ENCODE measurements at regions not wholly inside any gene's neighbourhood (a gene's known extent, or its start where the extent isn't known, plus 50 kb on each side); places are given as distances from the start of the nearest gene placed in this dataset.
A peak's percentile ranks its signal among the peaks of the same experiment; 100 is the strongest.

DNA sequence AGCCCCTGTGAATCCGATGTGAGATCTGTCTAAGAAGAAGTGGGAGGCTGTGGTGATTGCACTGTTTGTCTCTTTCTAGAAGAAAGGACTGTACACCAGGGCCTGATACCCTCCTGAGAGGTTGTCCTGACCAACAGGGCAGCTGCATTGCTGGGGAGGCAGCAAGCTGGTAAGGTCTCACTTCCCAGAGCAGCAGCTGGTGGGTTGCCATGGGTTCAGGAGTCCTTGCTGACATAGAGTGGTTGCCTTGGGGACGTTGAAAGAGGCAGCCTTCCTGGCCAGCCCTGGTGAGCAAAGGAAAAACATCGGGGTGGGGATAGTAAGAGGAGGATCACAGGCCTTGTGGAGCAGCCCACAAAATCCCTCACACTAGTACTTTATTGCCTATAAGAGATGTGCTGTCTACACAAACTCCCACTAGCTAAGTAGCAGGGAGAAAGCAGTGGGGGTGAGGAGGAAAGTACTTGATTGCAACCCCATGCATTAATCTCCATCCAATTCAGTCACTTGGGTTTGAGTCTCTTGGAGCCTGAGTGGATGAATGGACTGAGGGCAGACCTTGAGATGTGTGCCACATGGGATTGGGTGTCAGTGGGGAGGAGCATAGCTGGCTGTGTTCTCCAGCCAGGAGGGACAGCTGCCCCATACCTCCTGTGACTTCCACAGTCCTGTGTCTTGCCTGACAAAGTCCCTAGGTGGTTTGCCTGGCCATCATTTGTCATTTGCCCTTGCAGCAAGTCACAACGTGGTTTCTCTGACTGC lies 143.8 kb upstream of the RPL38 start:
- no peak for DNase-seq

DNA sequence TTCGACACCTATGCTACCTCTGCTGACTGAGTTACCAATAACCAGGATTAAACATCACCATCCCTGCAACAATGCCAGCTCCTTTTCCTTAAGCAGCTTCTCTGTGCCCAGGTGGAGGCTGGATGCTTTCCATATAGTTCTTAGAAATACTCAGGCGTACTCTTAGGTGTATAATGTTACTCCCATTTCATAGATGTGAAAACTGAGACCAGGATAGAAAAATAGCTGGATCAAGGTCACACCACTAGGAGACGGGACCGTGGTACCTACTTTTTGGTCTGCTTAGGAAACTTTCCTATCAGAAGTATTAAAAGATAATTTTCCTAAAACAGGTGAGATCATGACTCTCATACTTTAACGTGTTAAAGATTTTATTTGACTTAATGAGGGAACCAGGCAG lies 141.7 kb upstream of the RPL38 start:
- DNase-seq: no peak

DNA sequence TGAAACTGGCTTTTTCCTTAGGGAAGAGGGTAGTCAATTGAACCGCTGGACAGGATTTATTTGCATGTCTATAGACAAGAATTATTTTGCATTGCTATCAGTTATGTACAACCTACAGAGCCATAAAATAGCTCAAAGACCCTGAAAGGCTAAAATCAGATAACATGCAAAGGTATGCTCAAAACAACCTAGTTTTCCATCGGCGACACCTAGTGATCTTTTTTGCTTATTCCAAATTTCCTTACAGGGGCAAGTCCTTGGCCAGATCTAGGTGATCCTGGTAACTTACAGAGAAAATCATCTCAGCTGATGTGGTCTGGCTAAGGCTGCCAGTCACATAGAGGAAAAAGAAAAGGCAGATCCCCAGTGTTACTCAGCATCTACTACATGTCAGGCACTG lies 141.2 kb upstream of the RPL38 start:
- no peak for DNase-seq

DNA sequence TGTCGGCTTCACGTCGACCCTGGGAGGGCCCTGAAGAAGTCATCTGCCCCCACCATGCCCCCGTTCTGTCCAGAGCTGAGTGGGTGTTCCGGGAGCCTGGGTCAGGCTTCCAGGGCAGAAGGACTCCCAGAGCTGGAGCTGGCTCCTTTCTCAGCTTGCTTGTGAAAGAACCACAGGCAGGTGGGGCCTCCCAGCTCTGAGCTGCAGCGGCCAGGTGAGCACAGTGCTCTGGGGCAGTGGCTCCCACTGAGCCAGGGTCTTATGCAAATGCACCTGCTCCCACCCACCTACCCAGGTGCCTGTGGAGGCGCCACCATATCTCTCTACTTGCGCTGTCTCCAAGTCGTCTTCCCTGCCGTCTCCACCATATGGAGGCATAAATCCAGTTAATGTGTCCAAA lies 140.0 kb upstream of the RPL38 start:
- no peak for DNase-seq

DNA sequence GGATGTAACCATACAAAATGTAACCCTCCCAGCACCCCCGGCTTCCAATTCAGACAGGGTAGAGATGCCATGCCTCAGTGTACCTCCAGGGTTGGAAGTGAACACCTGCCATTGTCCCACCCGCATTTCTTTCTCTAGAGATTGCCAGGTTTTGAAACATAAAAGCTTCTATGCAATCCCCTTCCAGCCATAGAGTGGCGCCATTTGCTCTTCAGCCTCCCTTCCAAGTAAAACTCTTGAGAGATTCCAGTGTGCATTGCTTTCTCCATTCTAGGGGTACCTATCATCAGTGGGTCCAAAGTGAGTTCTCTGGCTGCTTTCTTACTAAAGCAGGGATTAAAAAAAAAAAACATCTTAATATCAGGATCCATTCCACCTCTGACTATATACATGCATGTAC lies 133.1 kb upstream of the RPL38 start:
- DNase-seq: no peak

DNA sequence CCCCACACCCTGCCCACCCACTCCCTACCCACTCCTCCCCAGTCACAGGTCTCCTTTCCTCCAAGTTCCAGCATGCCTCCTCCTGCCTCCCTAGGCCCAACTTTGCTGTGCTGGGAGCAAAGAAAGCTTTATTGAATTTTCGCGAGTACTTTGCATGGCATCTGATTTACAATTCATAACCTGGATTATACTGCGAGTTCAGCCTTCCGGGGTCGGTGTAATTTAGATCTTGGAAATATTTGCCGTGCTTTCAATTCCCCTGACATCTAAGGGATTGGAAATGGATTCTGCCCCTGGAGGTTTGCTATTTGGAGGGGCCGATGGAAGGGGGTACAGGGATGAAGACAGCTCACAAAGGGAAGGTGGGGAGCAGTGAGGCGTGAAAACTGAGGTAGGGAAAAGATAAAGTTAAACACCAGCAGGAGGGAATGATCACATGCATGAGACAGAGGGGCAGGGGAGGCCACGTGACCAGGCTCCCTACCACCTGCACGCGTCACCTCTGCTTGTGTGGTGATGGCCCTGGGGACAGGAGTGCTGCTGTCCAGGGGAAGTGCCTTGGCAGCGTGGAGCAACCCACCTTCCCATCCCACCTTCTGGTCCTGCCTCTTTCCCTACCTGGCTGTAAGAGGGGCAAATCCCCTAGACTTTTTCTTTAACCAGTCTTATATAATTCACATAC lies 132.3 kb upstream of the RPL38 start:
- DNase-seq: no peak

DNA sequence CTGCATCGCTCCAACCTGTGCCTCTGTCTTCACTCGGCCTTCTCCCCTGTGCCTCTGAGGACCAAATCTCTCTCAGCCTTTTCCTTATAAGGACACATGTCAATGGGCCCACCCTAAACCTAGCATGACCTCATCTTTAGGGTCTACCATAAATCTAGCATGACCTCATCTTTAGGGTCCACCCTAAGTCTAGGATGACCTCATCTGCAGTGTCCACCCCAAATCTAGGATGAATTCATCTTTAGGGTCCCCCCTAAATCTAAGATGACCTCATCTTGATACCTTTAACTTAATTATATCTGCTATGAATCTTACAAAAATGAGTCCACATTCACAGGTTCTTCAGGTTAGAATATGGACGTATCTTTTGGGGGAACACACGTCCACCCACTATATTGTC lies 131.1 kb upstream of the RPL38 start:
- no peak for DNase-seq

DNA sequence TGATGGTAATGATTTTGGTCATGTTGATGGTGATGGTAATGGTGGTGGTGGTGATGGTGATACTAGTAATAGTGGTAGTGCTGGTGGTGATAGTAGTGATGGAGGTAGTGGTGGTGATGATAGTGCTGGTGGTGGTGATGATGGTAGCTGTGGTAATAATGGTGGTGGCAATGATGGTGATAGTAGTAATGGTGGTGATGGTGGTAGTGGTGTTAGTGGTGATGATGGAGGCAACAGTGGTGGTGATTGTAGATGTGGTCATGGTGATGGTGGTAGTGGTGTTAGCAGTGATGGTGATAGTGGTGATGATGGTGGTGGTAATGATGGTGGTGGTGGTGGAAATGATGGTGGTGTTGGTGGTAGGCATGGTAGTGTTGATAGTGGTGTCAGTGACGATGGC lies 127.0 kb upstream of the RPL38 start:
- DNase-seq: no peak

DNA sequence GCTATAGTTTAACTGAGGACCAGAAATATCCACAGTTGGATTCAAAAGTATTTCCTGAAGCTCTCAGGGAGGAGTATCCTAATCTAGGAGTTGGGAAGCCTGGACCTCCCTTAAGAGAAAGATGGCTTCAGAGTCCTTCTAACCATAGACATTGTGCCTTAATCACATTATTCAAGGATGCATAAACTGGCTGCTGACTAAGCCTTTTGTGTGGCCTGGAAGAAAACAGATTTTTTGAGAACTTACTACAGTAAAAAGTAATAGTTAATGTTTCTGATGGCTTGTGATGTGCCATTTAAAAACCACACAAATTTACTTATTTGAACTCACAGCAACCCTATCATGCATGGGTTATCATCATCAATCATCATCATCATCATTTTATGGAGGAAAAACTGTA lies 126.2 kb upstream of the RPL38 start:
- no peak for DNase-seq

DNA sequence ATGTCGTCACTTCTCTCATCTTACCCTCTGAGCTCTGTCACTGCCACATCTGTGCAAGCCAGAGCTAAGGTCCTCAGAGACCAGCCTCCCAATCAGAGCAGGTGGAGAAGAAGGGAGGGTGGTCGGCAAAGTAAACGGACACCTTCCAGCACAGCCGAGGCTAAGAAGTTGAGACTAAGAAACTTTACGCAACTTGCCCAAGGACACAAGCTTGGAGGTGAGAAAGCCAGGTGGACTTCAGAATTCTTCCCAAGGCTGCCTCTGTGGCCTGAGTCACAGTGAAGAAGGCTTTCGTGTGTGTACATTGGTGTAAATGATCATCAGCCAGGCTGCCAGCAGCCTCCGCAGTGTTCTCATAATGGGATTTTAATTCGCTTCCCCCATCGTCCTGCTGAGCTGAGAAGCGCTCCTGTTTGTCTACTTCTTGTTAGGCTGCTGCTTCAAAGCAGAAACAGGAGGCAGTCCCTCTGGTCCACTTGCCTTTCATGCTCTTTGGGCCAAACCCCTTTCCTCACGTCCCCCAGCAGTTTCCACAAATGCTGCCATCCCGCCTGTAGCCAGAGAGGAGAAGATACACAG lies 125.0 kb upstream of the RPL38 start:
- DNase-seq: no peak

DNA sequence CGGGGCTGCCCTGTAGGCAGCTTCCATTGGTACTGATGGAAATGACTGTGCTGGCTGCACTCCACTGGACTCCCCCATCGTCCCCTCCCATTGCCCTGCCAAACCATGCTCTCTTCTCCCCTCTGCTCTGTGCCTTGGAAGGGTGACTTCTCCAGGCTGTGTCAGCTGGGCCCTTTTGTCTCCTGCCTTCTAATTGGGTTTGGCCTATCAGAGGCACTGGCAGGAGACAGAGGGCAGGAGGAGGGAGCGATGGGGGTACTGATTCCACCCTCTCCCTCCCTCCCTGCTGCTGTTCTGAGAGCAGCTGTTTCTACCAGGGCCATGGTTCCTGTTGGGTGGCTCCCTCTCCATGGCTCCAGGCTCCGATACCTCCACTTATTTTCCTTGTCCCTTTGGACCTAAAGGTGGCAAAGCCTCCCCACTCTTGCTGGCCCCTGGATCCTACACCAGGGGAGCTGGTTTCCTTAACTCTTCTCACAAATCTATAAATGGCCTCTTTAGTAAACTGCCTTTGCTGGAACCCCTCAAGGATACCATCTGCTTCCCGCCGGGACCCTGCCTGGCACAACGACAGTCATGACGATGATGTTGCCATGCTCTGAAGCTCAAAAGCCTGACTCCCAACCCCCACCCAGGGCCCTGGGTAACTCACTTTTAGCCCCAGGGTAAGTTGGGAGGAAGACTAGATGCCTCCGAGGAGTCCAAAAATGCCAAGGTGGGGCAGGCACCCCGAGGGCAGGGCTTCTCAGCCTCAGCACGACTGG lies 123.8 kb upstream of the RPL38 start:
- no peak for DNase-seq

DNA sequence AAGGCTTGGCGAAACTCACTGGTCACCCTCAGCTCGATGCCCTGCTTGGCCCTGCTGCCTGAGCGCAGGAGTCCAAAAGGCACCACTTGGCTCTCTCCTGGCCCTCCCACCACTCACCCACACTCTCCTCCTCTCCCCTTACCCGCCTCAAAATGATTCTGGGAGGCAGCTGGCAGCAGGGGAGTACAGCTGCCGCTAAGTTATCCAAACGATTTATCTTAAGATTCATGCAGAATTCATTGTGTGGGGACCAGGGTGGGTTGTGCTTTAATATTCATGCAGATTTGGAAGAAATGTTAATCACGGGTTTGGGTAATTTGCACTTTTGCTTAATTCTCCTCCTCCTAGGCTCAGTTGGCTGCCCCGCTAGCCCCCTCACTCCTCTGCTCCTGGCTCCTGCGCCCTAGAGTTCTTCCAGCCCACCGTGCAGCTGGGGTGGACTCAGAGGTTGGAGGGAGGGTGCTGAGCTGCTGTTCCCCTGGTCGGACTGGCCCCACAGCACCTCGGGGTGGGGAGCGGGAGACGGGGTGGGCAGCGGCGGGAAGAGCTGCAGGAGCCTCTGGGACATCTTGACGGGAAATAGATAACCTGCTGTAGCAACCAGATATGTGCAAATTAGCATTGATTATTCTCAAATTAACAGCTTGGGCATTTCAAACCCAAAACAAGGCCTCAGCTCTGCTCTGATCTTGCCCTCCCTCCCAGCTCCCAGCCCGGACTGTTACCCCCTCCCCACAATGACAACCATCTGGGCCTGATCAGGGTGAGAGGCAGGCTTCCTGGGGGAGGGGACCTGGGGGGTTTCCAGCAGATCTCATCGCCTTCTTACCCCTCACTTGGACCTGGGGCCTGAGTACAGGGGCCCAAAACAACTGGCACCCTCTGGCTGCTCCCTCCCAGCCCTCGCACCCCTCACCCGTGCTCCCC lies 122.6 kb upstream of the RPL38 start:
- DNase-seq: no peak

DNA sequence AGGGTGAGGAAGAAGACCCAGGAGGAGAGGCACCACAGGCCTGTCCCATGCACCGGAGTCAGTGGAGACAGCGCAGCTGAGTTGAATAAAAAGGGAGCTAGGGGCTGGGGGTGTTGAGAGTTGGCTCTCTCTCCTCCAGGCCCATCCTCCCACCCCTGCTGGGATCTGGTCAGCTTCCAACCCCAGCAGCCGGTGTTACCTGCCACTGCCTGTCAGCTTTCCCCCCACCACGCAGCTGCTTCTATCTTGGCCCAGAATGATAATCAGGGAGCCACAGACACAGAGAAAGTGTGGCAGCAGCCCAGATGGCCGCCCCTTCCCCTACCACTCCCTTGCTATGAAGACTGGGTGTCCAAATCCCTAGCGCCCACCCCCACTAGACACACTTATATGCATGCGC lies 120.6 kb upstream of the RPL38 start:
- no peak for DNase-seq

DNA sequence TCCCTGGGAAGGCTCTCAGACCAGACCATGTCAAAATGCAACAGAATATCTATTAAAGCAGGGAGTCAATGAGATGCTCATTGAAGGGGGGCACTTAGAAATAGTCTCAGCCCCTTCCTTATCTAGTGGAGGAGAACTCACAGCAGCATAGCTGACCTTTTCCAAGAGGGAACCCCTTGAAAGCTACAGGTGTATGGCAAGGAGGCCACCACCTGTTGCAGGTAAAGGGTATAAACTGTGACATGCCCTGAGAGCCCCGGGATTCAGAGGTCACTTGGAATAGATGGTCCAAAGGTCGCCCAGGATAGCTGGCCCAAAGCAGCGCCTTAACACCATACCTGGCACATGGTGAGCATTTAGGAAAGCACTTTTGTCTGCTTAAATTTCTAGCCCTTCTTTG lies 120.2 kb upstream of the RPL38 start:
- no peak for DNase-seq

DNA sequence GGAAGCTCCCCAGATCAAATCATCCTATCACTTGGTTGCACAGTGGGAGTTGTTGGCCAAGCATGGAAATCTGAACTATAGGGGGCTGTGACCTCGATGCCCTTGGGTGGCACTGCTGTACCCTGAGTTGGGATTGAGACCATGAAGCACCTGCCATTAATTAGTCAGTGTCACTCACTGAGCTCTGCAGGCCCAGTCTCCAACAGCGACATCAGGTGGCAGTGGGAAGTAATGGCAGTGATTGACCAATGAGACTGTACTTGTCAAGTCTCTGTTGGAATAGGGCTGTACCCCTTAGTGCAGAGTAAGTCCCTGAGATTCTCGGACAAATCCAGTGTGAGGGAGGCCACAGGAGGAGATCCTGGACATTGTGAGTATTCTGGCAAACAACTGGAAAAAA lies 118.0 kb upstream of the RPL38 start:
- DNase-seq: no peak

DNA sequence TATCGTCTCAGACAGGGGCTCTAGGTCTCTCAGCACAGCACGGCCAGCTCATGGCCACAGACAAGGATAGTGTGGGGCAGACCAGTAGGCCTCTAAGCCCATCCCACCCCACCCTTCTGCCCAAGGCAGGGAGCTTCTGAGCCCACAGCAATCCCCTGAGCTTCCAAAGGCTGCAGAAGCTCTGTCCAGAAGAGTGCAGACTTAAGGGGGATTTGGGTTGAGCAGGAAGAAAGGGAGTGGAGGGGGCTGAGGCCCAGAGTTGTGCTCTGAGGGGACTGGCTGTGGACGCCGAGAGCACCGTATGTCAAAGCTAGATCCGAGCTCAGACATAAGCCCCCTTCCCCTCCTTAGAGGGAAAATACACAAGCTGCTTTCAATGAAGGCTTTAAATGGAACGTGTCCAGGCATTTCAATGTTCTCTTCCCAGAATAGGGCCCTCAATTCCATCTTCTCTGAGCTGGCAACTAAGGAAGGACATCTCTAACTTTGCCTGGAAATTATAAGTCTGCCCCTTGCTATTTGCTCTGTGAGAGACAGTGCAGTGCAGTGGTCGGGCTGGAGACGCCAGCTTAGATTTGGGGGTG lies 116.4 kb upstream of the RPL38 start:
- no peak for DNase-seq

DNA sequence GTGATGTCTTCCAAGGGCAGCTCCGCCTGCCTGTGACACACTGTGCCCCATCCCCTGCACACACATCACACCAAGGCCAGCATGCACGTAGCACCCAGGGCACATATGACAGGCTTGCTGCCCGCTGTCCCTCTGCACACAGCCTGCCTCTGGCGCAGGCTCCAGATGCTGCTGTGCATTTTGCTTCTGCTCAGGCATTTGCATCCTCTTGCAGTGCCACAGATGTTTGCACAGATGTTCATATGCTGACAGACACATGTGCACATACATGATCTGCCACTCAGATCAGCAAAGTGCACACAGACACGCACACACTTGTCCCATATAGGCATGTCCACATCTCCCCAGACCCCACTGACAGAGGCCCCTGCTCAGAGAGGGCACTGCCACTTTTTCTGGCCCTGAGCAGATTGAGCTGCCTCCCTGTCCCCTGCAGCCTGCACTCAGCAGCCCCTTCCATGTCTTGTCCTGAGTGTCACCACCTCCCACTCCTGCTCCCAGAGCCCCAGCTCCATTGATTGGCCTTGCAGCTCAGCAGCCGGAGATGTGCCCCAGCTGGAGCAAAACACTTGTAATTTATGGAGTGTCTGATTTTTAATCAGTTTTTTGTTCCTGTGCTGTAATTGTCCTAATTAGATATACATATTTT lies 115.1 kb upstream of the RPL38 start:
- no peak for DNase-seq

DNA sequence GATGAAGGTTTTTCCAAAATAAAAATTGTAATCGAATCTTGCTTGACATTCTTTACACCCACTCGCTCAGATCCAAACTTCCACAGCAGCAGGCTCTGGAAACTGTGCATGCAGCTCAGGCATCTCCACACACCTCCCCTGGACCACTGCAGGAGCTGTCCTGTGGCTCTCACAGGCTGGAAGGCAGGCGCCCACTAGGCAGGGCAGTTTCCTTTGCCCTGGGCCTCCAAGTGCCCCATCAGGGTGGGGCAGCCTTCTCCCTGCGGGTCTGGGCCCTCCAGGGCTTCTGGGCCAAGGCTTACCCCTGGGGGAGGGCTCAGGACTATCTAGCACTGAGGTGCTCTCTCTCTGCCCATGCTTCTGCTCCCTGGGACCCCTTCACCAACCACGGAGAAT lies 114.5 kb upstream of the RPL38 start:
- DNase-seq: no peak

DNA sequence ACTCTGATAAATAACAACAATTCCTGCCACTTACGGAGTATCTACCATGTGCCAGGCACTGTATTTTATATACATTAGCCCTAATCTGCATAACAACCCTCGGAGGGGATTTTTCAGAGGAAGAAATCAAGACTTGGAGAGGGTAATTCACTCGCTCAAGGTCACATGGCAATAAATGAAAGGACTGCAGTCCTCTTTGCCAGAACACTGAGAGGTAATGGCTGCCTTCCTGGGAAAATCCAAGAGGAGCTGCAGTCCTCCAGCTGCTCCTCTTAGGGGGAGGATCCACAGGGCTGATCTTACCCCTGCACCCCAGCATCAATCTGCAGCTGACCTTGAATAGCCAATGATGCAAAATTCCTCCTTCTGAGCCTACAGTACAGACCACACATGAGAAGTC lies 114.1 kb upstream of the RPL38 start:
- no peak for DNase-seq

DNA sequence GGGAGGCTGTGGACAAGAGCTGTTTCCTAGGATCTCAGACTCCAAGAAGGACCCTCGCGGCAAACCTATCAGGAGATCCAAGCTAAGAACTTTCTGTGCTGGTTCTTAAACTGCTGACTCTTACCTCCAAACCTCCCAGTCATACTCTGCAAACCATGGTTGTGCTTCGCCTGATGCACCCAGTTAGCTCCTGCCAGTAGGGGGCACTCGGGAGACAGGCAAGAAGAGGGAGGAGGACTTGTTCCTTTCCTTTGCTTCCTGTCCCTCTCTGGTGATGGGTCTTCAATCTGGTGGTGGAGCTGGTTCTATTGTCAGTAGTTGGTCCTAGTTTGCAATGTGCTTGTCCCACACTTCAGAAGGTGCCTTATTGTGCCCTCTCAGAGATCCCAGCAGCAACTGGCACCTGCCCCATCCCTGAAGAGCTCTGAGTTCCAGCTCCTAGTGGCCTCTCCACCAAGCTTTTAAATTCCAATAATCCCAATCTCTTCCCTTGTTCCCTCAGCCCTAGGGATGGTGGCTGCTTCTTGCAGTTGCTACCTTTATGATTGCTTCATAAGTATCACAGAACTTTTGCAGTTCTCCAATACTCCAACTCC lies 113.5 kb upstream of the RPL38 start:
- peak; percentile 19 for DNase-seq

DNA sequence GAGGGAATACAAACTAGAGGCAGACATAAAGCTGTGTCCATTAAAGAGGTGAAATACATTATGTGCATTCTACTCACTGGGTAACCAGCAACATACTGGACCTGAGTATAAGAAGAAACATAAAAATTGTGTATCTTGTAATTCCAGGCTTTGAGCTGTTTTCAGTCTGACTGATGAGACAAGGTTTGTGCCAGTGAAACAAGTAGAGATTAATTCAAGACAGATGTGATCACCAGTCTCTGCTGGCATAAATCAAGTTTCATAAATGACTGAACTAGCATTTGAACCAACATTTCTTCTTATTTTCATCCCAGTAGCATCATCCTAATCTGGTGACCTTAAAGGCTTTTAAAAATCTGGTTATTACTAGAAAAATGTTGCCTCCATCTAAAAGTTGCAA lies 108.8 kb upstream of the RPL38 start:
- DNase-seq: no peak
